GM18858 (cell line): ENCODE measurements at regions not wholly inside any gene's neighbourhood (a gene's known extent, or its start where the extent isn't known, plus 50 kb on each side); places are given as distances from the start of the nearest gene placed in this dataset.
"Not testable (repeated sequence)": the region's sequence is repeated elsewhere in the genome, so short reads cannot be mapped to it uniquely, and the experiment has no call there.

Source experiments
- ATAC-seq: cut with Tn5 transposase; IDR thresholded peaks from one replicate; pipeline ENCODE4 v1.9.1; 2021; ENCODE audit not compliant: unreplicated experiment

DNA sequence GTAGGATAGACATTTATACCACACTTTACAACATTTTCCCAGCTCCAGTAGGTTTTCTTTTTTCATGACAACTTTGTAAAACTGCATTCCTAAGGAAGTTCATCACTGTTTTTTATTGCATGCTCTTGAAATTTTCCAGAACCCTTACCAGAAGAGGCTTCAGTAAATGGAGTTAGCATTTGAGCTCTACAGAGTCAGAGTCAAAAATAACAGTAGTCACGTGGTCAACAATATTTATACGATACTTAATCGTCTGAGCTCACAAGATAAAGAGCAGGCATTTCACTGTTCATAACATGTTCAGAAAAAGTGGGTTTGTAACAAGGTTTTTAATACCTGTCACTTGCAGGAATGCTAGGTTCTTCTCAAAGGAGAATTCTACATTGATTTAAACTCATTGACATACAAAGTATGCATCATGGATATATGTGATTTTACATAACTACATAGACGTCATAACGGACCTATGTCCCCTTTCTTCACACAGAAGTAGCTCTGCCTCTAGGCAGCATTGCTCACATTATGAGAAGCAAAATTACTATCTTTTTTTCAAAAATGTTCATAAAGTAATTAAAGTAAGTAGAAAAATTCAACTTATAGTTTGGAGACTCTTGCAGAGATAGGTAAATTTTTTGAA is 187.0 kb upstream of the COL3A1 start:
- no peak for ATAC-seq

DNA sequence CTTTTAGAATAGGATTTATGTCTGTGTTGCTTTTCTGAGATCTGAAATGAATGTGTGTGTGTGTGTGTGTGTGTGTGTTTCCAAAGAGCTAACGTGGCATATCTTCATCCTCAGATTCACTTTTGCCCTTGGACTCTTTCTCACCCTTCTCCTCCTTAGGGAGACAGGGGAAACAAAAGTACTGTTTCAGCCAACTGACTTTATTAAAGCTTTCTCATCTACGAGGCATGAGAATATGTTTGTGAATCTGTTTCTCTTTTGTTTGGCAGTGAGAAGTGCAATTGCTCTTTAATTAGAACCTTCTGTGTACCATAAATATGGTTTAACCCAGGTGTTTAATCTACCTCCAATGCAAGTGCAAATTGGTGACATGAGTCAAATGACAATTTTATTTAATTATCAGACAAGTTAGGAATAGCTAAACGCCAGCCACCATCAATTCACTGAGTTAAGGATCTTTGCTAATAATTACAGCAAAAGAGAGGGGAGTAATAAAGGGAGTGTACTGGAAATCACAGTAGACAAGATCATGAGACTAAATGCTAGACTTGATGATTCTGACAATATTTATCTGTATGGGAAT is 186.4 kb upstream of the COL3A1 start:
- ATAC-seq = no peak

DNA sequence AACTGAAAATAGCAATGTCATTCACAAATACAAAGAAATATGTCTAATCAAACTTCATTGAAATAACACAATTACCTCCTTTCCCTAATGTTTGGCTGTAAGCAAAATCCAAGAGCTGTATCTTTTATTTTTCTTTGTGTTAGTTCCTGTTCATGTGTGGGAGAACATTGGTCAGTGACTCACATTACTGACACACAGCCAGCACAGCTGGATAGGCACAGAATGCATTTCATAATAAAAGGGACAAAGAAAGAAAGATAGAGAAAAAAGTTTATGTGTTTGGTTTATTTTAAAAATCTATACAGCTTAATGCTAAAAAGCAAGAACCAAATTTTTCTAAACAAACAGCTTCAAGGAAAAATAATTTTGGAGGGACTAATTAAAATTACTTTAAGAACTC is 185.6 kb upstream of the COL3A1 start:
- ATAC-seq = no peak

DNA sequence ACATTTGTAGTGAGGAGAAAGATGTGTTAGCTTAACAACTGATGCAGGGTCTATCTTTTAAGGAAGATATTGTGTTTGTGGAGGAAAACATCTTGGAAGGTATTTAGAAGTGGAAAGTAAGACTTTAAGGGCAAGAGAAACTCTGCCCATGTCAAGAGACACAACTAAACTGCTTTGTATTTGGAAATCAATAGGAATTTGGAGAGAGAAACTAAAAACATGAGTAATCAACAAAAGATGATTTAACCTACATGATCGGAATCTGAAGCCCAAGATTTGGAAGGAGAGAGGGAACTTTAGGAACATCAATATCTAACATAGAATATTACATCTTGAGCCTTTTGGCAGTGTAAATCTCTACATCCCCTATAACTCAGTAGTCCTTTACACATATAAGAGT is 184.2 kb upstream of the COL3A1 start:
- ATAC-seq = no peak

DNA sequence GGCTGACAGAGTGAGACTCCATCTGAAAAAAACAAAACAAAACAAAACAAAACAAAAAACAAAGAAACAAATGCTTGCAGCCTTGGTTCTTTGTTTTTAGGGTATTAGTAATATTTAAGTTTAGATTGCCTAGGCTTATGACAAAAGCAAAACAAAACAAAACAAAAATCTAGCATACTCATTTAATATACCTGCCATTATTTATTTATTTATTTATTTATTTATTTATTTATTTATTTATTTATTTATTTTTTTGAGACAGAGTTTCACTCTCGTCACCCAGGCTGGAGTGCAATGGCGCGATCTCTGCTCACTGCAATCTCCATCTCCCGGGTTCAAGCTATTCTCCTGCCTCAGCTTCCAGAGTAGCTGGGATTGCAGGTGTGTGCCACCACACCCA is 179.7 kb upstream of the COL3A1 start:
- ATAC-seq = not testable (repeated sequence)

DNA sequence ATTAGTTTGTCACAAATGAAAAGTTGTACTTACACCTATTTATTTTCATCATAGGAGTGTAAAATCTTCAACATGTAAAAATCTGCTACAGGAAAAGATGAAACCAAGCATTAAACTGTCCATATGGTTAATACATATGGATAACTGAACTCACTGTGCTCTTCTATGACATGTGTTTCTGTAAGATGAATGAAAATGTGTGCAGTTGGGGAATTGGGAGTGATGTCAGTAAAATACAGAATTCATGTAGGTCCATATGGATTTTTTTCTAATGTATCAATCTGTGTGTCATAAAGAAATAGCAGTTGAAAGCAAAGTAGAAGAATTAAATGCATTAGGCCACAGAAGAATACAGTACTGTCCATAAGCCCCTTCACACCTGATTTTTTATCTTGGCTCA is 178.4 kb upstream of the COL3A1 start:
- ATAC-seq = no peak

DNA sequence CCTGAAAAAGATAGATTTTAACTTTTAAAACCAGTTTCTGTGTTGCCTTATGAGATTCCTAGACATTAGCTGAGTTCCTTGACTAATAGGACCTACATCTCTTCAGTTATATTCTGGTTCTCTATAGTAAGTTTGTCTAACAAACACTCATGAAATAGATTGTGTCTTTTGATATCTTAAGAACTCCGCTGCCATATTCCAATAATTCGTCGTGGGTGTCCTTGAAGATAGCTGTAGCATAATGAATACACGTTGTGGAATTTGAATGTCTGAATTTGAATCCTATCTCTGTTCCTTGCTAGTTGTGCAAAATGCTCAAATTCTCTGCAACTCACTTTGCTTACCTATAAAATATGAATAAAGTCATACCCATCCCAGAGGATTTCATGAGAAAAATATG is 176.8 kb upstream of the COL3A1 start:
- ATAC-seq = no peak

DNA sequence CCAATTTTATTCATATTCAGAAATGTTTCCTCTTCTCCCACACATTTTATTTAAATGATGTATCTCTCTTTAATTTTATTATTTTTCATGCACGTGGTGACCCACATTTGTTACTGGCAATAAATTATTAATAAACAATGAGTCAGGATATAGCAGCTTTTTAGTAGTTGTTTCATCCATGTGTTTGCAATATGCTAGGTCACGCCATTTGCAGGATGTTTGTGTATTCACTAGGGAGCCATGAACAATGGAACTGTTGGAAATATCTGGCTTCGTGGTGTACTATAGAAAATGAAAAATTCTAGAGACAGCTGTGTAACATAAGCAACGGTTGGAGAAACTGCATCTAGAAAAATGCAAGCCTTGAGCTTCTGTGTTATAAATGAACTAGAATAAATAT is 176.0 kb upstream of the COL3A1 start:
- no peak for ATAC-seq

DNA sequence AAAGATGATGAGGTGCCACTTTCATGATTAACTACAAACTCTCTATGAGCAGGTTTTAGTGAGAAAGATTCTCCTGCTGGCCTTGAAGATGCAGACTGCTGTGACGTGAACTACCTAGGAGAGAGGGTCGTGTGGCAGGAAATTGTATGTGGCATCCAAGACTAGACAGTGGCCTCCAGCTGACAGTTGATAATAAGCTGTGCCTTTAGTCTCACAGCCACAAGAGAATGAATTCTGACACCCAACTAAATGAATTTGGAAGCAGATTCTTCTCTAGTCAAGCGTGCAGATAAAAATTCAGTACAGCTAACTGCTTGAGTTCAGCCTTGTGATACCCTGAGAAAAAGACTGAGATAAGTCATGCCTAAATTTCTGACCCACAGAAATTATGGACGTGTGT is 169.0 kb upstream of the COL3A1 start:
- ATAC-seq = no peak

DNA sequence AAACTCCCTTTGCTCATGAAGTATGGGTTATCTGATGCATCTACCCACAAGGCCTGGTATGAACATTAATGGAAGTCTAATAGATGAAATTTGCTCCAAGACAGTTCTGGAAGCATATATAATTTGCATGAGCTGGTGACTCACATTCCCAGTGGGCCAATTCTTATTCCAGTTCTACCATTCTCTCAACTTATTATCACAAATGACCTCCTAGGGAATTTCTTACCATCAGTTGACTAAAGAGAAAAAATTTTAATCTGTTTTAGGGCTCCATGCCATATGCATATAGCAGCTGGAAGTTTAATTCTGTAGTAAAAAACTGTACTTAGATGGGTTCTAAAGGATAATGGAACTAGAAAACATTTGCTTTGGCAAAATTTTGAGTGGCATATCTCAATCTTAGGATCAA is 165.2 kb upstream of the COL3A1 start:
- no peak for ATAC-seq

DNA sequence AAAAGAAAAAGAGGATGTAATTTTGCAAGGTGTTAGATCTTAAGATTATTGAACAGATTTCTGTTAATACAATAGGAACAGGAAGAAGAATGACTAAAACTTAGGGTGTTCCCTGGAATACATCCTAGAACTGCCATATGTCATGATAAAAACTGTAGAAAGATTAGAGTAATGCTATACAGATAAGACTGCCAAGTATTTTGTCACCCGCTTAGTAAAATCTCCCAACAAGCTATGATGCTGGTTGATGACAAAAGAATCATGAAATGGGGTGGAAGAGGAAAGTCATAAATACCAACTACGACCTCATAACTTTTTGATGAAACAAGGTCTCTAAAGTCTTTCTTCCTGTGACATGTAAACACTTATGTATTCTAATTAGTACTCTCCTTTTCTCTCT is 163.6 kb upstream of the COL3A1 start:
- no peak for ATAC-seq

DNA sequence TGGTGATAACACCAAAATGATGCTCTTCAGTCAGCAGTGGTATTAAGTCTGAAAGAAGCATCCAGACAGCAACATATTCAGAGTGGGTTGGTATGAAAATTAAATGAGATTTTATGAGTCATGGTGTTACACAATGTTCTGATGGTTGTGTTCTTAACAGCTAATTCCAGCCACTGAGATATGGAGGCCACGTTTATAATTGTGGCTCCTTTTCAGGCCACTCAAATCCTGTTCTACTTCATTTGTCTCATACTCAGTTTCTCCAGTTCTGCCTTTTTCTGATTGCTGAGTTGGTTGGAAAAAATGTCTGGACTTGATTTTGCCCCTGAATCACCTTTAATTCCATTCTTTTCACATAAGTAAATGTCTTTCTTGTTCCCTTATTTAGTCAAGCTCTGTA is 162.7 kb upstream of the COL3A1 start:
- no peak for ATAC-seq

DNA sequence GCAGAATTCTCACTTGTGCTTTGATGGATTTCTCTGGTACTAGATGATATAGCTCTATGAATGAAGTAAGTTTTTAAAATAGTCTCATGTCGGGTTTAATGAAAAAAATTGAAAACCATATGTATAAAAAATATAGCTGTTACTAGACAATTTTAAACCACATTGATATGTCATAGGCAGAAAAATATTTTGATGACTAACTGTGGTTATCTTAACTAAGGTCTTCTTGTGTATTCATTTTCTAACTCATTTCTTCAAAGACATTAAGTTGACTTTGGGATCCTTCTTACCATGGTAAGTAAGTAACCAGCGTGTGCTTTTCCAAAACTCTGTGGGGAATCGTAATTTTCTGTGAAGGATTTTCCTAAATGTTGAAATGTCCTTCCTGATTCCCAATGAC is 160.9 kb upstream of the COL3A1 start:
- ATAC-seq = no peak

DNA sequence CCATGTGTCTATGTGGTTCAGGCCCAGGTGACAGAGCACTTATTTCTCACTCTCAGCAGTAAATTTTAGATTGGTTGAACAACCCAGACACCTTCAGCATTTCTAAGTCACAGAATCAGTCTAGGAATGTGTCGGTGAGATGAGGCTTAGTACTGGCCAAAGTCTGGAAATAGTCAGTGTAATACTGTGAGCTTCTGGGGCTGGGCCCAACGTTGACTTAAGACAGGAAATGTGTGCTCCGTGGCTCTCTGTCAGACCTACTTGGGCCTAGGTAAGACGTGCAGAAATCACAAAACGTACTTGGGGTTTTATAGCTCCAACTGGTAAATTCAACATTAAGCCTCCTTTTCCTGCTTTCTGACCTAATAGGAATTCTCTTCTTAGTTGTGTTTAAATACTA is 160.3 kb upstream of the COL3A1 start:
- ATAC-seq = no peak

DNA sequence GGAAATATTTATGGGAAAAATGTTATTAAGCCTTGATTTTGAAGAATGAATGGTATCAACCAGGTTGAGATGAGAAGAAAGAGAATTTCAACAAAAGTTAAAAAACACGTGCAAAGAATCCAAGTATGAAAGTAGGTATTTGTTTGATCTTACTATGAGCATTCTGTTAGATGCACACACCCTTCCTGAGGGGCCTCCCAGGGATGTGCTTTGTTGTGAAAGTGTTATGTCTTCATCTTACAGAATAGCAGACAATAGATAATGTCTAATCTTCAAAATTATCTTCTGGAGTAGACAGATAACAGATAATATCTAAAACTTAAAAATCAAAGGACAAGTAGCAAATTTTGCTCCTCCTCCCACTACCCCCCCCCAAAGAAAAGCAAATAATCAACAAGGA is 155.2 kb upstream of the COL3A1 start:
- ATAC-seq = no peak

DNA sequence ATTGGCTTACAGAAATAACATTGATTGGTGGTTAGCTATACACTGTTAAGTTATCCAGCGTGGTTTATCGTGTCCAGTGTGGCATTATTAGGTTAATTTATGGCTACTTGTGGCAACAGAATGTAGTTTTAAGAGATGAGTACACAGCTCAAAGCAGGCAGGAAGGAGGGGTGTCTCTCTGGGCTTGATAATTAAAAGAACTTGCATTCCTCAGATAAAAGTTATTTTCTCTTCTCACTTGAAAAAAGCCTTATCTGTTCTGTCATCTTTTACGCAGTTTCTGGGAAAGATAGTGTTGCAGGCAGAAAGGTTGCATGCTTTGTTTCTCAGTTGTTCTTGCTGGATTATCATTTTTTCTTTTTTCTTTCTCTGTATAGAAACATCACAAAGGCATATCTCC is 154.4 kb upstream of the COL3A1 start:
- ATAC-seq = no peak

DNA sequence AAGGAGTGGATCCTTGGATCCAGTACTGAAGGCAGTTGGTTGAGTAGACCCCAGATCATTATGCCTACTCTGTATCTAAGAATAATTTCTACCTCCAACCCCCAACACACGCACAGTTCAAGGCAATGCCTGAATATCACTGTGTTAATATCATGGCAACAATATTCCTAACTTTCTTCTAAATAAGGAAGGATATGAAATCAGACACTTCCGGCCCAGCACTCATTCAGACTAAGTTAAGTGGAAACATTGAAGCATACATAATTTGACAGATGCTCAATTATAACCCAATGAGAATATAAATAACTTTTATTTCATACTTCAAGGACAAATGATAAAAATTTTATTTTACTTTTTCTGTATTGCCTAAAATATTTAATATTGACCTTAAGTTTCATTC is 153.6 kb upstream of the COL3A1 start:
- ATAC-seq = no peak

DNA sequence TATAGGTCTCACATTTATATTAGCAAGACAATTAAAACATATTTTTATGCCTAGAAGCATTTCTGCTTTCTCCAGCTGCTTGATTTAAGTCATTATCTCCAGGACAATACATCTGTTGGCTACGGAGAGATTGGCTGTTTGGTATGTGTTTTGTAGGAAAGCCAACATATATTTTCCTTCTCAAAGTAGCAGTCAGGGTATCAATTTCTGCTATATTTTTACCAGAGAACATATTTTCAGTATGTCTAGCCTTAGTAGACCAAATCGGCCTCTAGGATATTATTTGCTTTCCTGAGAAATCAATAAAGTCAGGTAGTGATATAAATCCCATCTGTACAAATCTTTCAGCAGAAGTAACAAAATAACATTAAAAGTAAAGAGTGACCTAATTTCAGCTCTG is 150.0 kb upstream of the COL3A1 start:
- ATAC-seq = no peak

DNA sequence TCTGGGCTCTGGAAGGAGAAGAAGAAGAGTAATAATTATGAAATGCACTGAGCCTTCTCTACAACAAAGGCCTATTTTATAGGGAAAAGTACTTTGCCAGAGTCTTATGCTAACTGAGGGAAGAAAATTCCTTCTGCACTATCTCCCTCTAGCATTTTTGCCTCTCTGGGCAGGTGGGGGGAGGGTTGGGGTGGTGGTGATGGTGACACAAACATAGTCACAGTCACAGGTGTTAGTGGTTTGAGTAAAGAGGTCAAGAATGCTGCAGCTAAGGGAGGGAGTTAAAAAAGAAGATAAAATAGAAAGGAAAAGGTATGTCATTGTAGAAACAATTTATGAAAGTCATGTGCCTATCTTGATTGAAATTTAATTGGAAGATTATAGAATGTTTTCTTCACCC is 140.8 kb upstream of the COL3A1 start:
- no peak for ATAC-seq

DNA sequence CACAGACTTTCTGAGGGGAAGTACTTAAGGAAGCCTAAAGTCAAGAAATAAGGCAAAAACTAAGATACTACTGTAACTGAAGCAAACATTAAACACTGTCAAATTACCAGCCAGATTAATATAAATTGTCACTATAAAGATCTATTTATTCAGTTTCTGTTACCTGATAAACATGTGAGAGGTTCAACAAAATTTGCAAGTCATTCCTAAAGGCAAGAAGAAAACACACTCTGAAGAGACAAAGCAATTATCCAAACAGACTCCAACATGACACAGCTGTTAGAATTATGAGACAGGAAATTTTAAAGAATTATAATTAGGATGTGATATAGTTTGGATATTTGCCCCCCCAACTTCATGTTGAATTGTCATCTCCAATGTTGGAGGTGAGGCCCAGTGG is 140.4 kb upstream of the COL3A1 start:
- ATAC-seq = no peak

DNA sequence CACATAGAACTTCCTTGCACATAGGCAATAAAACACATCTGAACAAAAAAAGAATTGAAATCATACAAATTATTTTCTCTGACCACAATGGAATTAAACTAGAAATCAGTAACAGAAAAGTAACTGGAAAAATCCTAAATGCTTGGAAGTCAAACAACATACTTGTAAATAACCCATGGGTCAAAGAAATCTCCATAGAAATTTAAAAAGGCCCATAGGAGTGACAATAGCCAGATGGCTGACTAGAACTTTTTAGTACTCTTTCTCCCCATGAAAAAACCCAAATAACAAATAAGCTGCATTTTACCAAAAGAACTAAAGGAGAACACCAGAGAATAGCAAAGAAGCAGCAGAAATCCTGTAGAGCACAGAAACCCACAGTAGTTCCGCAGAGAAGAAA is 139.2 kb upstream of the COL3A1 start:
- ATAC-seq = no peak

DNA sequence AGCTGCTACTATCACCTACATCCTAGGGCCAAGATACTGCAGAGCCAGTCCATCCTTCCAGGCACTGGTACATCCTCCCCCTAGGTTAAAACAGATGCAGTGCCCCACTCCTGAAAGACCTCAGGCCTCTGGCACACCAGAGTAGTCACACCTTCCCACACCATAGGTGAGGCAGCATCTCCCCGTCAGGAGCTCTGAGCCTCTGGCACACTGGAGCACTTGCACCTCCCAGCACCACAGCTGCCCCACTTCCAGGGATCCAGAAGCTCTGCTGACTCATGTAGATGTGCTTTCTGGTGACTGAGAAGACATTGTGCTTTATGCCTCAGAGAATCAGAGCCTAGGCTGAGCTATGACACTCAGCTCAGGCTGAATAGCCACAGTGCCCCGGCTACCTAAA is 138.4 kb upstream of the COL3A1 start:
- ATAC-seq = no peak

DNA sequence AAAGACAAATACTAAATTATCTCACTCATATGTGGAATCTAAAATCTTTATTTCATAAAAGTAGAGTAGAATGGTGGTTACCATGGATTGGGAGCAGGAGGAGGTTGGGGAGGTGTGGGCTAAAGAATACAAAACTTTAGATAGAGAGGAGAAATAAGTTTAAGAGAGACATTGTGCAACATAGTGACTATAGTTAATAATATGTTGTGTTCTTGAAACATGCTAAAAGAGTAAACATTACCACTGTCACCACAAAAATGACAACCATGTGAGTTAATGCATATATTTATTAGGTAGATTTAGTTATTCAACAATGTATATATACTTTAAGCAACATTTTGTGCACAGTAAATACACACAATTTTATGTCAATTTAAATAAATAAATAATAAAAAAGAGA is 128.5 kb upstream of the COL3A1 start:
- no peak for ATAC-seq
